Nephron progenitor cell (in vitro differentiated cells): ENCODE measurements at regions not wholly inside any gene's neighbourhood (a gene's known extent, or its start where the extent isn't known, plus 50 kb on each side); places are given as distances from the start of the nearest gene placed in this dataset.

ENCODE experiments used
- DNase-seq: peaks from one replicate; pipeline ENCODE4 v3.0.0; 2021
- H3K27ac Mint-ChIP-seq: 2 replicates; pipeline ENCODE4 v1.8.0; 2021; ENCODE audit warnings: mild to moderate bottlenecking, moderate library complexity, mixed read lengths
- H3K27me3 Mint-ChIP-seq: 2 replicates; pipeline ENCODE4 v1.8.0; 2021; ENCODE audit warnings: mild to moderate bottlenecking, low read depth, mixed read lengths; ENCODE audit not compliant: poor library complexity
- H3K36me3 Mint-ChIP-seq: 2 replicates; pipeline ENCODE4 v1.8.0; 2021; ENCODE audit warnings: low read depth, mixed read lengths
- H3K4me1 Mint-ChIP-seq: 2 replicates; pipeline ENCODE4 v1.8.0; 2021; ENCODE audit warnings: mixed read lengths
- H3K4me3 Mint-ChIP-seq: 2 replicates; pipeline ENCODE4 v1.8.0; 2021; ENCODE audit warnings: mild to moderate bottlenecking, moderate library complexity, mixed read lengths
- H3K9me3 Mint-ChIP-seq: 2 replicates; pipeline ENCODE4 v1.8.0; 2021; ENCODE audit warnings: mild to moderate bottlenecking, moderate library complexity, mixed read lengths
- TF ChIP-seq, protein P1 (sequence below): fragments of 200-600 bp; sonication (generic); IDR thresholded peaks from 2 replicates; pipeline ENCODE4 v1.5.0; 2021; ENCODE audit warnings: antibody characterized with exemption

DNA sequence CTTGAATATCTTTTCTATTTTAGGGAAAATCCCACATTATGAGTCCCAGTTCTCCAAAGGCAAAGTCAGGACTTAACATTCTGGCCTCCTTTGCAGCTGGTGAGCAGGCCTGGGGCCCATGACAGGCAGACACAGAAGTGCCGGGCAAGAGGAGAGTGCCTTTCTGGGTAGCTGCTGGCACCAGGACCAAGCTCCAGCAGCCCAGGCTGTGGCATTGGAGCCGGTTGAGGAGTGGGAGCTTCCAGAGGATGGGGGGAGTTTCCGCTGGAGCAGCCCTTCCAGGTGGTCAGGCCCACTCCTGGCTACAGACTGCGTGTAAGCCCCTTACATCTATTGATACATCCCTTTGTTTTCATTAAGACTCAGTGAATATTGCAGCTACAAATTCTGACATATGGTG, 123.9 kb downstream of the URB2 start:
- Mint-ChIP-seq H3K27me3 (peaks cover 9% of the 10 kb centered on the region), H3K4me3 (no peak overlapping the region), H3K27ac (no peak overlapping the region), H3K9me3 (no peaks in the 10 kb centered on the region), H3K36me3 (no peaks in the 10 kb centered on the region), H3K4me1 (no peaks in the 10 kb centered on the region)
- TF ChIP-seq, protein P1, sequence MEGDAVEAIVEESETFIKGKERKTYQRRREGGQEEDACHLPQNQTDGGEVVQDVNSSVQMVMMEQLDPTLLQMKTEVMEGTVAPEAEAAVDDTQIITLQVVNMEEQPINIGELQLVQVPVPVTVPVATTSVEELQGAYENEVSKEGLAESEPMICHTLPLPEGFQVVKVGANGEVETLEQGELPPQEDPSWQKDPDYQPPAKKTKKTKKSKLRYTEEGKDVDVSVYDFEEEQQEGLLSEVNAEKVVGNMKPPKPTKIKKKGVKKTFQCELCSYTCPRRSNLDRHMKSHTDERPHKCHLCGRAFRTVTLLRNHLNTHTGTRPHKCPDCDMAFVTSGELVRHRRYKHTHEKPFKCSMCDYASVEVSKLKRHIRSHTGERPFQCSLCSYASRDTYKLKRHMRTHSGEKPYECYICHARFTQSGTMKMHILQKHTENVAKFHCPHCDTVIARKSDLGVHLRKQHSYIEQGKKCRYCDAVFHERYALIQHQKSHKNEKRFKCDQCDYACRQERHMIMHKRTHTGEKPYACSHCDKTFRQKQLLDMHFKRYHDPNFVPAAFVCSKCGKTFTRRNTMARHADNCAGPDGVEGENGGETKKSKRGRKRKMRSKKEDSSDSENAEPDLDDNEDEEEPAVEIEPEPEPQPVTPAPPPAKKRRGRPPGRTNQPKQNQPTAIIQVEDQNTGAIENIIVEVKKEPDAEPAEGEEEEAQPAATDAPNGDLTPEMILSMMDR, result no peak
- no peak for DNase-seq

DNA sequence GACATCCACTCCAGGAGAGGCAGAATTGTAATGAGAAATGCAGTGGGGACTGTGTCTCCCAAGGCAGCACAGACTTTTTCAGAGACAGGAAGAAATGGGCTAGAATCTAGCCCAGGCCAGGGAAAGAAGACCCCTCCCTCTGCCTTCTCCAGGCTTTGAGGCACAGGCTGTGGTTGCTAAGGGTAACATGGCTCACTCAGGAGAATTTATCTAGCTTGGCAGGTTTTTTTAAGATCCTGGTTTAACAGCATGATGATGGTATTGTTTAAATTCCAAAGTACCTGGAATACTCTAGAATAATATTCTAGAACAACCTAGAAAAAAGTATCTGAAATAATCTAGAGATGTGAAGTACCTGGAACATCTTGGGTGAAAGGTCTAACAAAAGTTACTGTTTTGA, 125.6 kb downstream of the URB2 start:
- no peaks in the 10 kb centered on the region for H3K9me3 Mint-ChIP-seq
- H3K4me3 Mint-ChIP-seq, result no peak overlapping the region
- TF ChIP-seq, protein P1, result no peak
- no peak overlapping the region for H3K27ac Mint-ChIP-seq
- H3K27me3 Mint-ChIP-seq, result peaks cover 9% of the 10 kb centered on the region
- H3K4me1 Mint-ChIP-seq, result no peaks in the 10 kb centered on the region
- no peak for DNase-seq
- no peaks in the 10 kb centered on the region for H3K36me3 Mint-ChIP-seq

DNA sequence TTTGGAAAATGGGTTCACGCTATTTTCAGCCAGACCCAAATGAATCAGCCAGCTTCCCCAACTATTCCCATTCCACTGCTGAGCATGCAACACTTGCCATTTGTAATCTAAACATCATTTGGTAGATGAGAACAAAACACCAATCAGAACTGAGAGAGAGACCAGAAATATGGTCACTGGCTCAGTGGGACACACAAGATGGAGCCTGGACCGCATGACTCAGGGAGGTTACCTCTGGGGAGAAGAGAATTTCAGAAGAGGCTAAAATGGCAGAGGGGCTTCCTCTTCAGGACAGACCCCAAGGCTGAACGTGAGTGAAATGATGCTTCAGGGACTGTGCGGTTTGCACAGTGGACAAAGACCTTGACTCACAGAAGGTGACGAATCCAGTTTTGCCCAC, 126.6 kb downstream of the URB2 start:
- Mint-ChIP-seq H3K4me1 (no peaks in the 10 kb centered on the region), H3K36me3 (no peaks in the 10 kb centered on the region)

DNA sequence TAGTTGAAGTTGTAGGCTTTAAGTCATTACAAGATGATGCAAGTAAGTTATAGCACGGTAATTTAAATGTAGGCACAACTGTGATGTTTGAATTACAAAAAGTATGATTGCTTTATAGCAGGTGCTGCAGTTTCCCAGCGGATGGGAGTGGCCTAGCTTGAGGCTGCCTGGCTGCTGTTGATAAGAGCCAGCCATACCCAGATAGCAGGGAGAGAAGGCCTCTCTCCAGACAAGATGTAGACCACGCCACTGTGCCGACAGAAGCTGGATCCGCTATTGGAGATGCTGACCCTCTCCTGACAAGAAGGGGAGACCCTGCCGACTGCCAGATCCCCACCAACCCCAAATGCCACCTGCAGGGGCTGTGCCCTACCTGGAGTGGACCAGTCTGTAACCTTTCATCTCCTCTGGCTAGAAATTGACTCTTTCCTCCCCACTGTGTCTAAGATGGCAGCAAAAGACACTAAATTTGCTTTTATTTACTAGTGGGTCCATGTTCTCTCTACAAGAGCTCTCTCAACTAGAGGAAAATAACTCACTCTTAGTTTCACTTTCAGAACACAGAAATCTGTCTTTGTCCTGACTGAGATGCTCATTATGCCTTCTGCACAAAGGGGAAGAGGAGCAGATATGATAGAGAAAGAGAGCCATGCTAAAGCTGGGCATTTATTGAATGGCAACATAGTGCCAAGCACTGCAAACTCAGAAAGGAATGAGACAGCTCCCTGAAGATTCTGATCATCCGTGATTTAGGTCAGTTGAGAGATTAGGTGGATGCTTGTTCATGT, 127.9 kb downstream of the URB2 start:
- Mint-ChIP-seq H3K4me1 (no peaks in the 10 kb centered on the region), H3K36me3 (no peaks in the 10 kb centered on the region), H3K27ac (no peak overlapping the region), H3K27me3 (peaks cover 18% of the 10 kb centered on the region), H3K4me3 (no peak overlapping the region), H3K9me3 (no peaks in the 10 kb centered on the region)
- no peak for DNase-seq
- TF ChIP-seq, protein P1, result no peak

More for the DNA sequence above, 126.6 kb downstream of the URB2 start:
- Mint-ChIP-seq H3K27ac (no peak overlapping the region), H3K9me3 (no peaks in the 10 kb centered on the region), H3K27me3 (peaks cover 11% of the 10 kb centered on the region), H3K4me3 (no peak overlapping the region)
- TF ChIP-seq, protein P1, result no peak
- DNase-seq, result no peak

DNA sequence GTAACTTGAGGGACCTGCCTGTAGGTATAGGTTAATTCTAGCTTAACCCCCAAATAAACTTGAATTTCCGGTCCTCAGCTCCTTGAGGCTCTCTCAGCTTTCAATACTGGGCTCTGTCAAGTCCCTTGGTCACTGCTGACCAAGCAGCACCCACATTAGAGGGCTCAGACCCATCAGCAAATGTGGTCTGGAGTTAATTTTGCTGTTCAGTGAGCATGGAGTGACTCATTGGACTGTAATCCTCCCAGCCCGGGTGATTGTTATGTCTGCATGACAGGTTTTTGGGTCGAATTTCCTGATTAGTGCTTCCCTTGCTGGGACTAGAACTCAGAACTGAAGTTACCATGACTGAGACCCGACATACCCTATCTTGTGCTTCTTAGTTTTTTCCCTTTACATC, 130.6 kb downstream of the URB2 start:
- Mint-ChIP-seq H3K4me3 (no peak overlapping the region), H3K27me3 (peaks cover 12% of the 10 kb centered on the region)
- TF ChIP-seq, protein P1, result no peak

DNA sequence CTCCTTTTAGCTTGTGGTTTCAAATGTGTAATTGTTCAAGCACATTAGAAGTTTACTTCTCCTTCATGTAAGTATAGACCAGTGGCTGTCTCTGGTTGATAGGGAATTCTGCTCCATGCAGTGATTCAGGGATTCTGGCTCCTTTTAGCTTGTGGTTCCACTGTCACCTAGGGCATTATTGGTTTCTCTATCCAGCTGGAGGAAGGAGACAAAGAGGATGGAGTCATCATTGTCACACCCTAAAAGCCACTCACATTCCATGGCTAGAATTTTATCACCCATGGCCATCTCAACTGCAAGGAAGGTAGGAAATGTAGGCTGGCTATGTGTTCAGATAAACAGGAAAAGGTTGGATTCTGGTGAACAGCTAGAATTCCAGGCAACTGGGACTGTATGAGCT, 131.2 kb downstream of the URB2 start:
- DNase-seq, result no peak
- Mint-ChIP-seq H3K9me3 (no peaks in the 10 kb centered on the region), H3K4me3 (no peak overlapping the region), H3K36me3 (no peaks in the 10 kb centered on the region), H3K27me3 (peaks cover 9% of the 10 kb centered on the region), H3K4me1 (no peaks in the 10 kb centered on the region), H3K27ac (no peak overlapping the region)
- TF ChIP-seq, protein P1, result no peak

More for the DNA sequence above, 130.6 kb downstream of the URB2 start:
- Mint-ChIP-seq H3K36me3 (no peaks in the 10 kb centered on the region), H3K9me3 (no peaks in the 10 kb centered on the region), H3K4me1 (no peaks in the 10 kb centered on the region), H3K27ac (no peak overlapping the region)
- no peak for DNase-seq
